C4-2B (cell line): ENCODE measurements at regions not wholly inside any gene's neighbourhood (a gene's known extent, or its start where the extent isn't known, plus 50 kb on each side); places are given as distances from the start of the nearest gene placed in this dataset.

Experiments
- ZFX ChIP-seq: fragments of 450-650 bp; IDR thresholded peaks from 2 replicates; pipeline ENCODE4 v1.6.1; 2017
- TF ChIP-seq, protein P1 (sequence below): fragments of 450-650 bp; conservative IDR thresholded peaks from 2 replicates; pipeline ENCODE4 v1.5.1; 2017; ENCODE audit warnings: mild to moderate bottlenecking

DNA sequence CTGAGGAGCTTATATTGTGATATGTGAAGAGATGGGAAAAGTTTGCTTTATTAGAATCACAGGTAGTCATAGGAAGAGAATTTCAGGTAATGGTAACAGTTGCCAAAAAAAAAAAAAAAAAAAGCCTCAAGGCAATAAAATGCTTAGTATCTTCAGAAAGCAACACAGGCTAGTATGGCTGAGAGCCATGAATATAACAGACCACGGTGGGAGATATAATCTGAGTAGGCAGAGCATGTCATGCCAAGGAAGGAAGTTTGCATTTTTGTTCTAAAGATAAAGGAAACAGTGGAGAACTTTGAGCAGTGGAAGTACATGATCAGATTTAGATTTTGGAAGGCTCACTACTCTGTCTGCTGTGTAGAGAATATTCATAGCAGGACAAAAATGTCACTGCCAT, 211.4 kb downstream of the ETS1 start:
- TF ChIP-seq, protein P1, sequence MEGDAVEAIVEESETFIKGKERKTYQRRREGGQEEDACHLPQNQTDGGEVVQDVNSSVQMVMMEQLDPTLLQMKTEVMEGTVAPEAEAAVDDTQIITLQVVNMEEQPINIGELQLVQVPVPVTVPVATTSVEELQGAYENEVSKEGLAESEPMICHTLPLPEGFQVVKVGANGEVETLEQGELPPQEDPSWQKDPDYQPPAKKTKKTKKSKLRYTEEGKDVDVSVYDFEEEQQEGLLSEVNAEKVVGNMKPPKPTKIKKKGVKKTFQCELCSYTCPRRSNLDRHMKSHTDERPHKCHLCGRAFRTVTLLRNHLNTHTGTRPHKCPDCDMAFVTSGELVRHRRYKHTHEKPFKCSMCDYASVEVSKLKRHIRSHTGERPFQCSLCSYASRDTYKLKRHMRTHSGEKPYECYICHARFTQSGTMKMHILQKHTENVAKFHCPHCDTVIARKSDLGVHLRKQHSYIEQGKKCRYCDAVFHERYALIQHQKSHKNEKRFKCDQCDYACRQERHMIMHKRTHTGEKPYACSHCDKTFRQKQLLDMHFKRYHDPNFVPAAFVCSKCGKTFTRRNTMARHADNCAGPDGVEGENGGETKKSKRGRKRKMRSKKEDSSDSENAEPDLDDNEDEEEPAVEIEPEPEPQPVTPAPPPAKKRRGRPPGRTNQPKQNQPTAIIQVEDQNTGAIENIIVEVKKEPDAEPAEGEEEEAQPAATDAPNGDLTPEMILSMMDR = no peak
- no peak for TF ChIP-seq ZFX
